ENCODE measurements at regions not wholly inside any gene's neighbourhood (a gene's known extent, or its start where the extent isn't known, plus 50 kb on each side); places are given as distances from the start of the nearest gene placed in this dataset.

DNA sequence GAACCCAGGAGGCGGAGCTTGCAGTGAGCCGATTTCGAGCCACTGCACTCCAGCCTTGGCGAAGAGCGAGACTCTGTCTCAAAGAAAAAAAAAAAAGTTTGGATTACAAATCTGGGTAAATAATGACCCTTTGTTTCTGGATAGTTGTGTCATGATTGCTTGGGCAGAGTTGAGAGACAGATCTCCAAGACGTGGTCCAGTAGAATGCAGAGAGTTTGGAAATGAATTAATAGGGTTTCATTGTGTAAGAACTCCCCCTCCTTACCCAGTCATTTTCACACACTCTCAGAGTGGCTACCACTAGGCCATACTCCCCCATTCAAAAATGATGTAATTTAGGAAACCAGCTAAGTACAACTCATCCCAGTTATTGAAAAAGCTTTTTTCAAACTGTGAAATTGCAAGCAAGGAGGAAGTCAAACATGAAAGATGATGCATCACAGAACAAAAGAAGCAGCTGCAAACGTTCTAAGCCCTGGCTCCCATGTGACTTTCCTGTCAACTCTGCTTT, 1331.9 kb downstream of the AACS start:
- Histone ChIP-seq H3F3A (replicated peaks; ENCODE audit: low read depth) (no peaks in the 10 kb centered on the region), H4K20me1 (replicated peaks; ENCODE audit: insufficient read depth) (no peaks in the 10 kb centered on the region), H3K27me3 (ENCODE audit: insufficient read depth) (no peaks in the 10 kb centered on the region), H2AFZ (no peak overlapping the region), H3K4me2 (no peak overlapping the region), H3K4me1 (ENCODE audit: insufficient read depth) (no peaks in the 10 kb centered on the region), H3K9me2 (ENCODE audit: insufficient read depth) (no peaks in the 10 kb centered on the region), H3K36me3 (ENCODE audit: insufficient read depth) (no peaks in the 10 kb centered on the region; the same call in 1 of the 2 replicates), H3K27ac (ENCODE audit: low read depth) (no peak overlapping the region), H3K4me3 (no peak overlapping the region), H3K79me2 (replicated peaks; ENCODE audit: insufficient read depth) (no peaks in the 10 kb centered on the region)
- no peak overlapping the region for H3K27ac Mint-ChIP-seq
- ATAC-seq (no peak), DNase-seq (ENCODE audit: low spot score) (no peak)
- H3K27me3 Mint-ChIP-seq (ENCODE audit: insufficient read depth, low read depth, poor library complexity), result peaks cover 4% of the 10 kb centered on the region
- peaks cover 93% of the 10 kb centered on the region for H3K9me3 Mint-ChIP-seq
- TF ChIP-seq STAT1 (IDR thresholded peaks at IDR 0.05; ENCODE audit: unreplicated experiment), result no peak
- TF ChIP-seq, protein P1, sequence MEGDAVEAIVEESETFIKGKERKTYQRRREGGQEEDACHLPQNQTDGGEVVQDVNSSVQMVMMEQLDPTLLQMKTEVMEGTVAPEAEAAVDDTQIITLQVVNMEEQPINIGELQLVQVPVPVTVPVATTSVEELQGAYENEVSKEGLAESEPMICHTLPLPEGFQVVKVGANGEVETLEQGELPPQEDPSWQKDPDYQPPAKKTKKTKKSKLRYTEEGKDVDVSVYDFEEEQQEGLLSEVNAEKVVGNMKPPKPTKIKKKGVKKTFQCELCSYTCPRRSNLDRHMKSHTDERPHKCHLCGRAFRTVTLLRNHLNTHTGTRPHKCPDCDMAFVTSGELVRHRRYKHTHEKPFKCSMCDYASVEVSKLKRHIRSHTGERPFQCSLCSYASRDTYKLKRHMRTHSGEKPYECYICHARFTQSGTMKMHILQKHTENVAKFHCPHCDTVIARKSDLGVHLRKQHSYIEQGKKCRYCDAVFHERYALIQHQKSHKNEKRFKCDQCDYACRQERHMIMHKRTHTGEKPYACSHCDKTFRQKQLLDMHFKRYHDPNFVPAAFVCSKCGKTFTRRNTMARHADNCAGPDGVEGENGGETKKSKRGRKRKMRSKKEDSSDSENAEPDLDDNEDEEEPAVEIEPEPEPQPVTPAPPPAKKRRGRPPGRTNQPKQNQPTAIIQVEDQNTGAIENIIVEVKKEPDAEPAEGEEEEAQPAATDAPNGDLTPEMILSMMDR (conservative IDR thresholded peaks at IDR 0.05; ENCODE audit: low read depth in 2 of 2), result no peak
- TF ChIP-seq, protein P2, sequence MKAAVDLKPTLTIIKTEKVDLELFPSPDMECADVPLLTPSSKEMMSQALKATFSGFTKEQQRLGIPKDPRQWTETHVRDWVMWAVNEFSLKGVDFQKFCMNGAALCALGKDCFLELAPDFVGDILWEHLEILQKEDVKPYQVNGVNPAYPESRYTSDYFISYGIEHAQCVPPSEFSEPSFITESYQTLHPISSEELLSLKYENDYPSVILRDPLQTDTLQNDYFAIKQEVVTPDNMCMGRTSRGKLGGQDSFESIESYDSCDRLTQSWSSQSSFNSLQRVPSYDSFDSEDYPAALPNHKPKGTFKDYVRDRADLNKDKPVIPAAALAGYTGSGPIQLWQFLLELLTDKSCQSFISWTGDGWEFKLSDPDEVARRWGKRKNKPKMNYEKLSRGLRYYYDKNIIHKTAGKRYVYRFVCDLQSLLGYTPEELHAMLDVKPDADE (IDR thresholded peaks at IDR 0.05), result no peak
- no peak for TF ChIP-seq ZNF114 (CRISPR knock-in tag; IDR thresholded peaks at IDR 0.05)
- TF ChIP-seq EZH2phosphoT487 (IDR thresholded peaks at IDR 0.05; ENCODE audit: unreplicated experiment), result no peak
- TF ChIP-seq JUNB (IDR thresholded peaks at IDR 0.05; ENCODE audit: unreplicated experiment), result no peak
- TF ChIP-seq, protein P3, sequence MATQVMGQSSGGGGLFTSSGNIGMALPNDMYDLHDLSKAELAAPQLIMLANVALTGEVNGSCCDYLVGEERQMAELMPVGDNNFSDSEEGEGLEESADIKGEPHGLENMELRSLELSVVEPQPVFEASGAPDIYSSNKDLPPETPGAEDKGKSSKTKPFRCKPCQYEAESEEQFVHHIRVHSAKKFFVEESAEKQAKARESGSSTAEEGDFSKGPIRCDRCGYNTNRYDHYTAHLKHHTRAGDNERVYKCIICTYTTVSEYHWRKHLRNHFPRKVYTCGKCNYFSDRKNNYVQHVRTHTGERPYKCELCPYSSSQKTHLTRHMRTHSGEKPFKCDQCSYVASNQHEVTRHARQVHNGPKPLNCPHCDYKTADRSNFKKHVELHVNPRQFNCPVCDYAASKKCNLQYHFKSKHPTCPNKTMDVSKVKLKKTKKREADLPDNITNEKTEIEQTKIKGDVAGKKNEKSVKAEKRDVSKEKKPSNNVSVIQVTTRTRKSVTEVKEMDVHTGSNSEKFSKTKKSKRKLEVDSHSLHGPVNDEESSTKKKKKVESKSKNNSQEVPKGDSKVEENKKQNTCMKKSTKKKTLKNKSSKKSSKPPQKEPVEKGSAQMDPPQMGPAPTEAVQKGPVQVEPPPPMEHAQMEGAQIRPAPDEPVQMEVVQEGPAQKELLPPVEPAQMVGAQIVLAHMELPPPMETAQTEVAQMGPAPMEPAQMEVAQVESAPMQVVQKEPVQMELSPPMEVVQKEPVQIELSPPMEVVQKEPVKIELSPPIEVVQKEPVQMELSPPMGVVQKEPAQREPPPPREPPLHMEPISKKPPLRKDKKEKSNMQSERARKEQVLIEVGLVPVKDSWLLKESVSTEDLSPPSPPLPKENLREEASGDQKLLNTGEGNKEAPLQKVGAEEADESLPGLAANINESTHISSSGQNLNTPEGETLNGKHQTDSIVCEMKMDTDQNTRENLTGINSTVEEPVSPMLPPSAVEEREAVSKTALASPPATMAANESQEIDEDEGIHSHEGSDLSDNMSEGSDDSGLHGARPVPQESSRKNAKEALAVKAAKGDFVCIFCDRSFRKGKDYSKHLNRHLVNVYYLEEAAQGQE (IDR thresholded peaks at IDR 0.05; ENCODE audit: unreplicated experiment), result no peak
- no peaks in the 10 kb centered on the region for H3K4me1 Mint-ChIP-seq
- H3K36me3 Mint-ChIP-seq (ENCODE audit: low read depth), result peaks cover 41% of the 10 kb centered on the region
- H3K4me3 Mint-ChIP-seq, result no peak overlapping the region

DNA sequence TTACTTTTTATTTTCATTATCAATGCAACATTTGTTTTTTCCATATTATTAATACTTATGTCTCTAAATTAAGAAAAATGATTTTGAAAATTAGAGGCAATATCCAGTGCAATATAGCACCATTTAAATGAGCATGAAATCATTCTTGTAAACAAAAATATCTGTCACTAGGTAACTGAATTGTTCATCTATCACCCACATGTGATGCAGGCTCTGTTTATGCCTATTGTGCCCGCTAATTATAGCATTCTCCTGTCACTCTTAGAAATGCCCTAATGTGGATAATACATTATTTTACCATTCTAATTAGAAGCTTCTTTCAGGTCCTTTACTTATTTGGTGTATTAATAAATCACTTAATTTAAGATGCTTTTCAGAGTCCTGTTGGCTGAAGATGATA, 1332.4 kb downstream of the AACS start:
- H3K4me2 ChIP-seq, result no peak overlapping the region
- TF ChIP-seq NANOG (IDR thresholded peaks at IDR 0.05; ENCODE audit: borderline replicate concordance), result no peak
- no peak for TF ChIP-seq CREB1 (CRISPR knock-in tag; IDR thresholded peaks at IDR 0.05; ENCODE audit: low read depth)
- TF ChIP-seq, protein P4, sequence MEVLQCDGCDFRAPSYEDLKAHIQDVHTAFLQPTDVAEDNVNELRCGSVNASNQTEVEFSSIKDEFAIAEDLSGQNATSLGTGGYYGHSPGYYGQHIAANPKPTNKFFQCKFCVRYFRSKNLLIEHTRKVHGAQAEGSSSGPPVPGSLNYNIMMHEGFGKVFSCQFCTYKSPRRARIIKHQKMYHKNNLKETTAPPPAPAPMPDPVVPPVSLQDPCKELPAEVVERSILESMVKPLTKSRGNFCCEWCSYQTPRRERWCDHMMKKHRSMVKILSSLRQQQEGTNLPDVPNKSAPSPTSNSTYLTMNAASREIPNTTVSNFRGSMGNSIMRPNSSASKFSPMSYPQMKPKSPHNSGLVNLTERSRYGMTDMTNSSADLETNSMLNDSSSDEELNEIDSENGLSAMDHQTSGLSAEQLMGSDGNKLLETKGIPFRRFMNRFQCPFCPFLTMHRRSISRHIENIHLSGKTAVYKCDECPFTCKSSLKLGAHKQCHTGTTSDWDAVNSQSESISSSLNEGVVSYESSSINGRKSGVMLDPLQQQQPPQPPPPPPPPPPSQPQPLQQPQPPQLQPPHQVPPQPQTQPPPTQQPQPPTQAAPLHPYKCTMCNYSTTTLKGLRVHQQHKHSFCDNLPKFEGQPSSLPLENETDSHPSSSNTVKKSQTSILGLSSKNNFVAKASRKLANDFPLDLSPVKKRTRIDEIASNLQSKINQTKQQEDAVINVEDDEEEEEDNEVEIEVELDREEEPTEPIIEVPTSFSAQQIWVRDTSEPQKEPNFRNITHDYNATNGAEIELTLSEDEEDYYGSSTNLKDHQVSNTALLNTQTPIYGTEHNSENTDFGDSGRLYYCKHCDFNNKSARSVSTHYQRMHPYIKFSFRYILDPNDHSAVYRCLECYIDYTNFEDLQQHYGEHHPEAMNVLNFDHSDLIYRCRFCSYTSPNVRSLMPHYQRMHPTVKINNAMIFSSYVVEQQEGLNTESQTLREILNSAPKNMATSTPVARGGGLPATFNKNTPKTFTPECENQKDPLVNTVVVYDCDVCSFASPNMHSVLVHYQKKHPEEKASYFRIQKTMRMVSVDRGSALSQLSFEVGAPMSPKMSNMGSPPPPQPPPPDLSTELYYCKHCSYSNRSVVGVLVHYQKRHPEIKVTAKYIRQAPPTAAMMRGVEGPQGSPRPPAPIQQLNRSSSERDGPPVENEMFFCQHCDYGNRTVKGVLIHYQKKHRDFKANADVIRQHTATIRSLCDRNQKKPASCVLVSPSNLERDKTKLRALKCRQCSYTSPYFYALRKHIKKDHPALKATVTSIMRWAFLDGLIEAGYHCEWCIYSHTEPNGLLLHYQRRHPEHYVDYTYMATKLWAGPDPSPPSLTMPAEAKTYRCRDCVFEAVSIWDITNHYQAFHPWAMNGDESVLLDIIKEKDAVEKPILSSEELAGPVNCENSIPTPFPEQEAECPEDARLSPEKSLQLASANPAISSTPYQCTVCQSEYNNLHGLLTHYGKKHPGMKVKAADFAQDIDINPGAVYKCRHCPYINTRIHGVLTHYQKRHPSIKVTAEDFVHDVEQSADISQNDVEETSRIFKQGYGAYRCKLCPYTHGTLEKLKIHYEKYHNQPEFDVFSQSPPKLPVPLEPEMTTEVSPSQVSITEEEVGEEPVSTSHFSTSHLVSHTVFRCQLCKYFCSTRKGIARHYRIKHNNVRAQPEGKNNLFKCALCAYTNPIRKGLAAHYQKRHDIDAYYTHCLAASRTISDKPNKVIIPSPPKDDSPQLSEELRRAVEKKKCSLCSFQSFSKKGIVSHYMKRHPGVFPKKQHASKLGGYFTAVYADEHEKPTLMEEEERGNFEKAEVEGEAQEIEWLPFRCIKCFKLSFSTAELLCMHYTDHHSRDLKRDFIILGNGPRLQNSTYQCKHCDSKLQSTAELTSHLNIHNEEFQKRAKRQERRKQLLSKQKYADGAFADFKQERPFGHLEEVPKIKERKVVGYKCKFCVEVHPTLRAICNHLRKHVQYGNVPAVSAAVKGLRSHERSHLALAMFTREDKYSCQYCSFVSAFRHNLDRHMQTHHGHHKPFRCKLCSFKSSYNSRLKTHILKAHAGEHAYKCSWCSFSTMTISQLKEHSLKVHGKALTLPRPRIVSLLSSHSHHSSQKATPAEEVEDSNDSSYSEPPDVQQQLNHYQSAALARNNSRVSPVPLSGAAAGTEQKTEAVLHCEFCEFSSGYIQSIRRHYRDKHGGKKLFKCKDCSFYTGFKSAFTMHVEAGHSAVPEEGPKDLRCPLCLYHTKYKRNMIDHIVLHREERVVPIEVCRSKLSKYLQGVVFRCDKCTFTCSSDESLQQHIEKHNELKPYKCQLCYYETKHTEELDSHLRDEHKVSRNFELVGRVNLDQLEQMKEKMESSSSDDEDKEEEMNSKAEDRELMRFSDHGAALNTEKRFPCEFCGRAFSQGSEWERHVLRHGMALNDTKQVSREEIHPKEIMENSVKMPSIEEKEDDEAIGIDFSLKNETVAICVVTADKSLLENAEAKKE (CRISPR knock-in tag; IDR thresholded peaks at IDR 0.05), result no peak

More for the DNA sequence above, 1332.4 kb downstream of the AACS start:
- Histone ChIP-seq H3F3A (replicated peaks; ENCODE audit: low read depth) (no peaks in the 10 kb centered on the region), H3K79me2 (replicated peaks; ENCODE audit: insufficient read depth) (no peaks in the 10 kb centered on the region), H3K36me3 (ENCODE audit: insufficient read depth) (no peaks in the 10 kb centered on the region; the same call in 1 of the 2 replicates), H4K20me1 (replicated peaks; ENCODE audit: insufficient read depth) (no peaks in the 10 kb centered on the region), H3K9me2 (ENCODE audit: insufficient read depth) (no peaks in the 10 kb centered on the region), H3K4me1 (ENCODE audit: insufficient read depth) (no peaks in the 10 kb centered on the region), H2AFZ (no peak overlapping the region), H3K27ac (ENCODE audit: low read depth) (no peak overlapping the region), H3K27me3 (ENCODE audit: insufficient read depth) (no peaks in the 10 kb centered on the region), H3K4me3 (no peak overlapping the region)
- H3K36me3 Mint-ChIP-seq (ENCODE audit: low read depth), result peaks cover 41% of the 10 kb centered on the region
- no peak overlapping the region for H3K4me3 Mint-ChIP-seq
- H3K4me1 Mint-ChIP-seq, result no peaks in the 10 kb centered on the region
- DNase-seq (ENCODE audit: low spot score) (no peak), ATAC-seq (no peak)
- H3K27ac Mint-ChIP-seq, result no peak overlapping the region
- peaks cover 4% of the 10 kb centered on the region for H3K27me3 Mint-ChIP-seq (ENCODE audit: insufficient read depth, low read depth, poor library complexity)
- peaks cover 95% of the 10 kb centered on the region for H3K9me3 Mint-ChIP-seq
